BE2C (cell line): ENCODE measurements at regions not wholly inside any gene's neighbourhood (a gene's known extent, or its start where the extent isn't known, plus 50 kb on each side); places are given as distances from the start of the nearest gene placed in this dataset.

ENCODE experiments used
- DNase-seq: peaks from one replicate; pipeline ENCODE4 v3.0.0-alpha.2; 2020
- H3K27me3 ChIP-seq: fragments of 250-450 bp; sonication (Bioruptor Pico); 2 replicates; pipeline ENCODE4 v1.5.1; 2020; ENCODE audit warnings: mild to moderate bottlenecking
- H3K36me3 ChIP-seq: fragments of 250-450 bp; sonication (Bioruptor Pico); 2 replicates; pipeline ENCODE4 v1.5.1; 2020; ENCODE audit warnings: mild to moderate bottlenecking
- H3K4me1 ChIP-seq: fragments of 250-450 bp; sonication (Bioruptor Pico); 2 replicates; pipeline ENCODE4 v1.5.1; 2020
- H3K4me3 ChIP-seq: 2 replicates; pipeline ENCODE4 v1.5.1; 2011; ENCODE audit warnings: low read depth, low read length
- H3K9me3 ChIP-seq: fragments of 250-450 bp; sonication (Bioruptor Pico); 2 replicates; pipeline ENCODE4 v1.5.1; 2020
- TF ChIP-seq, protein P1 (sequence below): IDR thresholded peaks from 2 replicates; pipeline ENCODE4 v1.5.1; 2012; ENCODE audit warnings: mild to moderate bottlenecking, low read depth, low read length

DNA sequence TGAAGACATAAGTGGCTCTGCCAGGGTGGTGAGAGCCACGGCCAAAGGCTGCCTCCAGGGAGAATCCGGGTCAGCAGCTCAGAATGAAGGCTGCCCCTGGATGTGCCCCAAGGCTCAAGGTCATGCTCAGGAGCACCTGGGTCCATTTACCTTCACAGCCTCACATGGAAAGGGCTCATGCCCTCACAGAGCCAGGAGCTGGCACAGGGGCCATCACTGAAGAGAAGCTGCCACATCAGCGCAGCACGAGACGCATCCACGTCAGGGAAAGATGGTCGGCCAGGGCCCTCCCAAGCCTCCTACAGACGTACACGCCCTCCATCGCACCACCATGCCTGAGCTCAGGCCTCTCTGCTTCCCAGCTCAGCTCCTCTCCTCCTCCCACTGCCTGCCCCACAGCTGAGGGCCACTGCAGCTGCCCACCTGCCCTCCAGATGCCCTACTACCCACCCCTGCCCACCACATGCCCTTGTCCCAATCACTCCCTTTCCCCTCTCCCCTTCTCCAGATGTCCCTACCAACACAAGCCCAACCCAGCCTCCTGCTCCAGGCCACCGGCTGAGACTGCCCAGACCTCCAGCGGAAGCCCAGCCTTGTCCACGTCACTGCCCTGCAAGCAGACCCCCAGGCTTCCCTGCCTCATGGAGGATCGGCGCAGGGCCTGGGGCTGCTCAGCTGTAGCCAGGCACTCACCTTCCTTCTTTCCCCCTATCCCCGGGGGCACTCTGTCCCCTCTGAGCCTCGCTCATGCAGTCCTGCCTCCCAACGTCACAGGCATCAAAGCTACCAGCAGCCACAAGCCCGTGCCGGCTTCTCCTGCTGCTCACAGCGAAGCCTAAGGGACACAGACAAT is 144.1 kb downstream of the SHANK2 start:
- peaks cover 23% of the 10 kb centered on the region for H3K27me3 ChIP-seq
- DNase-seq = no peak
- H3K36me3 ChIP-seq = no peaks in the 10 kb centered on the region
- no peaks in the 10 kb centered on the region for H3K9me3 ChIP-seq
- H3K4me1 ChIP-seq = no peaks in the 10 kb centered on the region
- no peak overlapping the region for H3K4me3 ChIP-seq
- TF ChIP-seq, protein P1, sequence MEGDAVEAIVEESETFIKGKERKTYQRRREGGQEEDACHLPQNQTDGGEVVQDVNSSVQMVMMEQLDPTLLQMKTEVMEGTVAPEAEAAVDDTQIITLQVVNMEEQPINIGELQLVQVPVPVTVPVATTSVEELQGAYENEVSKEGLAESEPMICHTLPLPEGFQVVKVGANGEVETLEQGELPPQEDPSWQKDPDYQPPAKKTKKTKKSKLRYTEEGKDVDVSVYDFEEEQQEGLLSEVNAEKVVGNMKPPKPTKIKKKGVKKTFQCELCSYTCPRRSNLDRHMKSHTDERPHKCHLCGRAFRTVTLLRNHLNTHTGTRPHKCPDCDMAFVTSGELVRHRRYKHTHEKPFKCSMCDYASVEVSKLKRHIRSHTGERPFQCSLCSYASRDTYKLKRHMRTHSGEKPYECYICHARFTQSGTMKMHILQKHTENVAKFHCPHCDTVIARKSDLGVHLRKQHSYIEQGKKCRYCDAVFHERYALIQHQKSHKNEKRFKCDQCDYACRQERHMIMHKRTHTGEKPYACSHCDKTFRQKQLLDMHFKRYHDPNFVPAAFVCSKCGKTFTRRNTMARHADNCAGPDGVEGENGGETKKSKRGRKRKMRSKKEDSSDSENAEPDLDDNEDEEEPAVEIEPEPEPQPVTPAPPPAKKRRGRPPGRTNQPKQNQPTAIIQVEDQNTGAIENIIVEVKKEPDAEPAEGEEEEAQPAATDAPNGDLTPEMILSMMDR = no peak

DNA sequence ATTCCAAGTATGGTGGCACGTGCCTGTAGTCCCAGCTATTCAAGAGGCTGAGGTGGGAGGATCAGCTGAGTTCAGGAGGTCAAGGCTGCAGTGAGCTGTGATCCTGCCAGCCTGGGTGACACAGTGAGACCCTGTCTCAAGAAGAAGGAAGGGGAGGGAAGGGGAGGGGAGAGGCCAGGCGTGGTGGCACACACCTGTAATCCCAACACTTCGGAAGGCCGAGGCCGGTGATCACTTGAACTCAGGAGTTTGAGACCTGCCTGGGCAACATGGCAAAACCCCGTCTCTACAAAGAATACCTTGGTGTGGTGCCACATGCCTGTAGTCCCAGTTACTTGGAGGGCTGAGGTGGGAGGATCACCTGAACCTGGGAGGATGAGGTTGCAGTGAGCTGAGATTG is 145.7 kb downstream of the SHANK2 start:
- TF ChIP-seq, protein P1 = no peak
- no peaks in the 10 kb centered on the region for H3K36me3 ChIP-seq
- no peaks in the 10 kb centered on the region for H3K9me3 ChIP-seq
- no peak for DNase-seq
- H3K4me1 ChIP-seq = no peaks in the 10 kb centered on the region
- peaks cover 8% of the 10 kb centered on the region for H3K27me3 ChIP-seq
- H3K4me3 ChIP-seq = no peak overlapping the region

DNA sequence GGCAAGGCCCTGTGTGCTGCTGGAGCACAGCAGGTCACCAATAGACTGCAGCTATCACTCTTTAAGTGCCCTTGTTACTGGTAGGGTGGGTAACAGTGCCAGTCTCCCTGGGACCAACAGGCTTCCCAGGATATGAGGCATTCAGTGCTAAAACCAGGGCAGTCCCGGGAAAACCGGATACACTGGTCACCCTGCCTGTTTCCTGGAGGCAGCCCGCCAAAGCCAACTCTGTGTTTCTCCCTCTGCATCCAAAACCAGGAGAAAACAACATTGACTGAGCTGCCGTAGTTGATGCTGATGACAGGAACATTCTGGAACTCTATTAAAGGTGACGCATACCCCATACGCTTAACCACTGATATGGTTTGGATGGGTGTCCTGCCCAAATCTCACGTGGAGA is 149.1 kb downstream of the SHANK2 start:
- H3K27me3 ChIP-seq = peaks cover 4% of the 10 kb centered on the region; the same call in 1 of the 2 replicates
- H3K9me3 ChIP-seq = no peaks in the 10 kb centered on the region
- H3K36me3 ChIP-seq = no peaks in the 10 kb centered on the region
- TF ChIP-seq, protein P1 = no peak
- DNase-seq = no peak
- no peaks in the 10 kb centered on the region for H3K4me1 ChIP-seq
- H3K4me3 ChIP-seq = no peak overlapping the region

DNA sequence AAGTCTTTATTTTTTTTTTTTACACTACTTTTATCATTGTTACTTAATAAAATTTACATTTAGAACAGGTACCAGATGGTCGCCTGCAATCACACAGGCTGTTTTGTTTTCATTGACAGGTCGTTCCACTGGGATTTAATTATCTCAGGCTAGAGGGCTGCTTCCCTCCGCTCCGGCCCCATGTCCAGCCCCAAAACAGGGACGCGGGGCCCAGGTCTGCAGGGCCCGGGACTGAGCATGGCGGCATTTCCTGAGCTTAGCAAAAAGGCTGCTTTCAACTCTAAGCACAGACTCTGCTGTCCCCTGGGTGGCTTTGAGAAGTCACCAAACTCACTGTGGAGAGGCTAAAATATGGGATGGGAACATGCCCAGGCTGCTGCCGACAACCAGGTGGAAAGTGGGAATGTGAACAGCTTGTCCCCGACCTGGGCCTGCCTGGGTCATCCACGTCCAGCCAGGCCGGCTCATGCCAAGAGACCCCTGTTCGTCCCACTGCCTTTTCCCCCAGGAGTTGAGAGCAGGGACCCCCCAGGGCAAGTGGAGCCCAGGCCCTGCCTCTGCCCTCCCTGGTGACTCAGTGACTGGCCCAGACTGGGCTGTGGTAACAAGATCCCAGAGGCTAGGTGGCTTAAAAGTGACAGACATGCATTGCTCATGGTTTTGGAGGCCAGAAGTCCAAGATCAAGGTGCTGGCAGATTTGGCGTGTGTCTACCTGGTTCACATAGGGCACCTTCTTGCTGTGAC is 150.0 kb downstream of the SHANK2 start:
- Histone ChIP-seq H3K4me3 (no peak overlapping the region), H3K9me3 (no peaks in the 10 kb centered on the region), H3K36me3 (no peaks in the 10 kb centered on the region), H3K27me3 (peaks cover 4% of the 10 kb centered on the region; the same call in 1 of the 2 replicates), H3K4me1 (no peaks in the 10 kb centered on the region)
- no peak for DNase-seq
- TF ChIP-seq, protein P1 = no peak

DNA sequence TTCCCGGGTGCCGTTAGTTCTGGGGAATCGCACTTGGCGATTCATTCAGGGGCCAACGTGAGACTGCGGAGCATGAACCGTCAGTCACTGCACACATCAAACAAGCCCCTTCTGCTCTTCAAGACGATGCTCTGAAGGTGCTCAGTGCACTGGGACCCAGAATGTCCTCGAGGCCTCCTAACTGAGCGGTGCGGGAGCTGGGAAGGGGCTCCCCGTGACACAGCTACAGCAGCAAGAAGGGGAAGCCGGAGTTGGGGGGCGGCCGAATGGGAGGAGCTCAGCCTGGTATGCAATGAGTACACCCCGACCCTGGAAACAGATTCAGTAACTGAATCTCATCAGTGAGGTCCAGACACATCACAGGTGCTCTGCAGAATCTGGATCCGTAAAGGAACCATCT is 150.8 kb downstream of the SHANK2 start:
- Histone ChIP-seq H3K36me3 (no peaks in the 10 kb centered on the region), H3K27me3 (peaks cover 4% of the 10 kb centered on the region; the same call in 1 of the 2 replicates), H3K9me3 (no peaks in the 10 kb centered on the region), H3K4me3 (no peak overlapping the region), H3K4me1 (no peaks in the 10 kb centered on the region)
- TF ChIP-seq, protein P1 = no peak
- no peak for DNase-seq

DNA sequence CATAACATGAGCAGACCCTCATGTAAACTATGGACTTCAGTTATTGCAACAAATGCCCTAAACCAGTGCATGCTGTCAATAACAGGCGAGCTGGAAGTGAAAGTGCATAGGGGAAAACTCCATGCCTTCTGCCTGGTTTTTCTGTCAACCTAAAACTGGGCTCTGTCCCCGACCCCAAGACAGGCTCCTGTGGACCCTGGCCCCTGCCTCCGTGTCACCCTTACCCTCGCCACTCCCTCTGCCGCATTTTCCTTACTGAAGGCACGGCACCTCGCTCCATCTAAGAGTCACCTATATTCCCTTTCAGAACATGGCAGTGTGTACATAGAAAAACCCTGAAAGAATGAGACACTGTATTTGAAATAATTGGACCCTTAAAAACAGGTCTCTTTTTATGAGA is 151.3 kb downstream of the SHANK2 start:
- DNase-seq = no peak
- H3K4me1 ChIP-seq = no peaks in the 10 kb centered on the region
- no peaks in the 10 kb centered on the region for H3K9me3 ChIP-seq
- no peak overlapping the region for H3K4me3 ChIP-seq
- peaks cover 4% of the 10 kb centered on the region; the same call in 1 of the 2 replicates for H3K27me3 ChIP-seq
- H3K36me3 ChIP-seq = no peaks in the 10 kb centered on the region
- TF ChIP-seq, protein P1 = no peak
